DND-41 (cell line): ENCODE measurements at regions not wholly inside any gene's neighbourhood (a gene's known extent, or its start where the extent isn't known, plus 50 kb on each side); places are given as distances from the start of the nearest gene placed in this dataset.

Source experiments
- ATAC-seq: fragments of 200-7000 bp; cut with Tn5 transposase; 3 replicates; pipeline ENCODE4 v1.9.1; 2021; ENCODE audit warnings: low read depth; ENCODE audit not compliant: insufficient read depth
- DNase-seq: peaks from one replicate; pipeline ENCODE4 v3.0.0-alpha.2; 2020
- H2AFZ ChIP-seq: 2 replicates; pipeline ENCODE4 v1.6.0; 2012; ENCODE audit warnings: low read depth, low read length
- H3K27ac ChIP-seq: 2 replicates; pipeline ENCODE4 v1.5.1; 2012; ENCODE audit warnings: low read length, inconsistent platforms
- H3K27me3 ChIP-seq: fragments of 200-600 bp; sonication (generic); 2 replicates; pipeline ENCODE4 v1.6.0; 2012; ENCODE audit warnings: low read length, mild to moderate bottlenecking, inconsistent platforms; ENCODE audit not compliant: insufficient read depth, poor library complexity
- H3K36me3 ChIP-seq: 2 replicates; pipeline ENCODE4 v1.5.1; 2012; ENCODE audit warnings: low read length, inconsistent platforms; ENCODE audit not compliant: insufficient read depth
- H3K4me1 ChIP-seq: 2 replicates; pipeline ENCODE4 v1.5.1; 2012; ENCODE audit warnings: mild to moderate bottlenecking, low read length; ENCODE audit not compliant: insufficient read depth
- H3K4me2 ChIP-seq: 2 replicates; pipeline ENCODE4 v1.6.0; 2012; ENCODE audit warnings: mild to moderate bottlenecking, moderate library complexity, low read length, inconsistent platforms; ENCODE audit not compliant: insufficient read depth
- H3K4me3 ChIP-seq, 2 experiments: fragments of 200-600 bp in 1 of 2; shearing (Covaris generic) in 1 of 2; 2 replicates each; pipeline ENCODE4 v1.5.1; 2012 to 2016; ENCODE audit warnings: inconsistent platforms in 2 of 2, low read length in 2 of 2, mild to moderate bottlenecking in 2 of 2, low read depth in 1 of 2, moderate library complexity in 1 of 2
- H3K79me2 ChIP-seq: 2 replicates; pipeline ENCODE4 v1.6.0; 2012; ENCODE audit warnings: low read length, inconsistent platforms; ENCODE audit not compliant: insufficient read depth
- H3K9ac ChIP-seq: 2 replicates; pipeline ENCODE4 v1.6.0; 2012; ENCODE audit warnings: low read depth, mild to moderate bottlenecking, inconsistent platforms, low read length, moderate library complexity
- H3K9me3 ChIP-seq: 2 replicates; pipeline ENCODE4 v1.5.1; 2012; ENCODE audit warnings: low read length, moderate library complexity, mild to moderate bottlenecking, inconsistent platforms; ENCODE audit not compliant: insufficient read depth, severe bottlenecking
- H4K20me1 ChIP-seq: 2 replicates; pipeline ENCODE4 v1.6.0; 2012; ENCODE audit warnings: low read length; ENCODE audit not compliant: insufficient read depth
- CTCF ChIP-seq: IDR thresholded peaks from 2 replicates; pipeline ENCODE4 v1.5.1; 2012; ENCODE audit warnings: borderline replicate concordance, low read length, moderate library complexity, mild to moderate bottlenecking; ENCODE audit not compliant: poor library complexity, severe bottlenecking; ENCODE audit errors: extremely low read depth
- EZH2 ChIP-seq: IDR thresholded peaks from 3 replicates; pipeline ENCODE4 v1.6.1; 2012; ENCODE audit warnings: borderline replicate concordance, low read depth, mild to moderate bottlenecking, moderate library complexity, low read length, inconsistent platforms; ENCODE audit not compliant: severe bottlenecking

- Histone ChIP-seq H2AFZ (no peak overlapping the region), H4K20me1 (no peaks in the 10 kb centered on the region), H3K79me2 (no peaks in the 10 kb centered on the region), H3K9ac (no peak overlapping the region), H3K4me3 (no peak overlapping the region), H3K4me2 (no peak overlapping the region), H3K4me1 (no peaks in the 10 kb centered on the region), H3K27ac (no peak overlapping the region), H3K27me3 (peaks cover under 1% of the 10 kb centered on the region), H3K36me3 (no peaks in the 10 kb centered on the region), H3K9me3 (no peaks in the 10 kb centered on the region)
- no peak for ATAC-seq
- no peak for TF ChIP-seq EZH2
- TF ChIP-seq CTCF, result no peak
- no peak for DNase-seq
These were observed 539.3 kb upstream of the CDH5 start for GRCh38 chr16:65827231-65827630.

GRCh38 chr16:65825191-65825856 is 541.2 kb upstream of the CDH5 start:
- H2AFZ ChIP-seq, result no peak overlapping the region
- no peaks in the 10 kb centered on the region for H3K79me2 ChIP-seq
- DNase-seq (no peak), ATAC-seq (no peak)
- H3K4me1 ChIP-seq, result no peaks in the 10 kb centered on the region
- no peaks in the 10 kb centered on the region for H4K20me1 ChIP-seq
- no peak overlapping the region for H3K4me2 ChIP-seq
- no peaks in the 10 kb centered on the region for H3K36me3 ChIP-seq
- H3K4me3 ChIP-seq, result no peak overlapping the region
- H3K9ac ChIP-seq, result no peak overlapping the region
- H3K9me3 ChIP-seq, result no peaks in the 10 kb centered on the region
- TF ChIP-seq EZH2, result no peak
- TF ChIP-seq CTCF, result no peak
- H3K27ac ChIP-seq, result no peak overlapping the region
- peaks cover 7% of the 10 kb centered on the region for H3K27me3 ChIP-seq

- Histone ChIP-seq H3K4me3 (no peak overlapping the region), H2AFZ (no peak overlapping the region), H3K36me3 (no peaks in the 10 kb centered on the region), H3K27ac (no peak overlapping the region), H4K20me1 (no peaks in the 10 kb centered on the region), H3K4me1 (no peaks in the 10 kb centered on the region), H3K9ac (no peak overlapping the region), H3K4me2 (no peak overlapping the region), H3K27me3 (peaks cover 7% of the 10 kb centered on the region), H3K9me3 (no peaks in the 10 kb centered on the region), H3K79me2 (no peaks in the 10 kb centered on the region)
- DNase-seq (no peak), ATAC-seq (no peak)
- TF ChIP-seq CTCF (no peak), EZH2 (no peak)
These were observed 544.3 kb upstream of the CDH5 start for GRCh38 chr16:65822148-65822547.
